K562 (cell line): ENCODE measurements at regions not wholly inside any gene's neighbourhood (a gene's known extent, or its start where the extent isn't known, plus 50 kb on each side); places are given as distances from the start of the nearest gene placed in this dataset.

Experiments used
- ATAC-seq: fragments of 200-7000 bp; cut with Tn5 transposase; 3 replicates; pipeline ENCODE4 v1.9.1; 2020; ENCODE audit warnings: moderate library complexity
- BruUV-seq: library from RNA; stranded (reverse); fragments of 400-500 nt; replicated peaks from 2 replicates; lab custom pipeline; 2021; lab: Mats Ljungman, UMichigan
- CTCF ChIA-PET: fragments of 300-600 bp; formaldehyde crosslinking; extraction: SDS; loops from one replicate; lab custom pipeline; 2021; ENCODE audit warnings: low intra/inter-chr PET ratio; lab: Yijun Ruan, JAX
- POLR2A ChIA-PET: fragments of 300-600, 350-650 bp; sonication (Branson Sonifier 250); formaldehyde crosslinking; extraction: SDS; loops from one replicate; lab custom pipeline; 2021; ENCODE audit warnings: antibody characterized with exemption, inconsistent platforms; lab: Yijun Ruan, JAX
- DNase-seq, 4 experiments: peaks; one replicate each; pipeline versions ENCODE4 v3.0.0 to v3.0.0-alpha.2; 2011 to 2018; ENCODE audit warnings: low spot score in 3 of 4, mixed read lengths in 3 of 4; ENCODE audit errors: extremely low read depth in 1 of 4
- FAIRE-seq: peaks from 2 replicates; lab custom pipeline; 2011; peaks lifted over from hg19 to GRCh38; lab: Jason Lieb, UNC
- H2AFZ ChIP-seq: 2 replicates; pipeline ENCODE4 v1.6.0; 2011; ENCODE audit warnings: low read depth, low read length, control low read depth, inconsistent platforms
- H3K27ac ChIP-seq: fragments of 200-600 bp; 3 replicates; pipeline ENCODE4 v1.8.0; 2011; ENCODE audit warnings: low read depth, mild to moderate bottlenecking, control low read depth, inconsistent platforms, low read length, moderate library complexity, mixed read lengths; ENCODE audit errors: extremely low read depth
- H3K27me3 ChIP-seq, 2 experiments: fragments of 300-600 bp in 1 of 2; 2 replicates in 1 of 2; 3 replicates in 1 of 2; pipeline versions ENCODE4 v1.6.0 to v1.8.0; 2011; ENCODE audit warnings: inconsistent platforms in 2 of 2, low read length in 2 of 2, mild to moderate bottlenecking in 1 of 2, mixed read lengths in 1 of 2, moderate library complexity in 1 of 2; ENCODE audit not compliant: control insufficient read depth in 2 of 2, insufficient read depth in 2 of 2
- H3K36me3 ChIP-seq: fragments of 300-600 bp; 3 replicates; pipeline ENCODE4 v1.8.0; 2011; ENCODE audit warnings: mild to moderate bottlenecking, low read length, inconsistent platforms; ENCODE audit not compliant: control insufficient read depth, insufficient read depth
- H3K4me1 ChIP-seq, 2 experiments: fragments of 200-600 bp in 1 of 2; replicated peaks in 1 of 2; 2 replicates in 1 of 2; 3 replicates in 1 of 2; pipeline versions ENCODE4 v1.5.1 to v1.8.0; 2011; ENCODE audit warnings: inconsistent platforms in 2 of 2, low read length in 2 of 2, mild to moderate bottlenecking in 1 of 2, mixed read lengths in 1 of 2, moderate library complexity in 1 of 2; ENCODE audit not compliant: control insufficient read depth in 2 of 2, insufficient read depth in 2 of 2
- H3K4me2 ChIP-seq: 2 replicates; pipeline ENCODE4 v1.6.1; 2011; ENCODE audit warnings: low read length, control low read depth, inconsistent platforms, mixed read lengths; ENCODE audit not compliant: insufficient read depth
- H3K4me3 ChIP-seq: fragments of 200-600 bp; sonication (generic), shearing (Covaris generic); 2 replicates; pipeline ENCODE4 v1.5.1; 2016; ENCODE audit warnings: control low read depth, inconsistent platforms
- H3K79me2 ChIP-seq: fragments of 200-600 bp; 3 replicates; pipeline ENCODE4 v1.8.0; 2011; ENCODE audit warnings: low read length, inconsistent platforms; ENCODE audit not compliant: control insufficient read depth, insufficient read depth
- H3K9ac ChIP-seq, 2 experiments: 2 replicates each; pipeline versions ENCODE4 v1.6.0 to v1.6.1; 2011; ENCODE audit warnings: low read depth in 2 of 2, low read length in 2 of 2, control low read depth in 1 of 2, inconsistent platforms in 1 of 2, mild to moderate bottlenecking in 1 of 2, mixed read lengths in 1 of 2; ENCODE audit not compliant: insufficient read depth in 1 of 2
- H3K9me1 ChIP-seq: one replicate; pipeline ENCODE4 v1.6.0; 2011; ENCODE audit warnings: inconsistent platforms, mild to moderate bottlenecking, low read length, moderate library complexity; ENCODE audit not compliant: control insufficient read depth, insufficient read depth
- H3K9me3 ChIP-seq: replicated peaks from 2 replicates; pipeline ENCODE4 v1.5.1; 2011; ENCODE audit warnings: low read depth, low read length, inconsistent platforms; ENCODE audit not compliant: control insufficient read depth, insufficient read depth
- H4K20me1 ChIP-seq: replicated peaks from 2 replicates; pipeline ENCODE4 v1.6.1; 2011; ENCODE audit warnings: low read length, inconsistent platforms, mixed read lengths; ENCODE audit not compliant: control insufficient read depth, insufficient read depth
- BRF1 ChIP-seq: IDR thresholded peaks from 3 replicates; pipeline ENCODE4 v1.6.1; 2011; ENCODE audit warnings: borderline replicate concordance, mild to moderate bottlenecking; ENCODE audit not compliant: insufficient read length; ENCODE audit errors: extremely low read depth
- CBFA2T3 ChIP-seq: fragments of 450-650 bp; IDR thresholded peaks from 2 replicates; pipeline ENCODE4 v1.6.1; 2017
- CBX3 ChIP-seq, 2 experiments: IDR thresholded peaks; 1 replicate in 1 of 2; 2 replicates in 1 of 2; pipeline ENCODE4 v1.6.1; 2012; ENCODE audit warnings: inconsistent platforms in 2 of 2, low read length in 2 of 2, borderline replicate concordance in 1 of 2, control low read depth in 1 of 2
- MED1 ChIP-seq: sonication (generic); formaldehyde crosslinking; IDR thresholded peaks from 2 replicates; pipeline ENCODE4 v1.8.1; 2023; ENCODE audit warnings: missing genetic modification reagents, borderline replicate concordance
- NFE2 ChIP-seq: IDR thresholded peaks from 2 replicates; pipeline ENCODE4 v1.6.1; 2014; ENCODE audit warnings: antibody characterized with exemption, low read depth
- NR3C1 ChIP-seq: sonication (generic); formaldehyde crosslinking; IDR thresholded peaks from 2 replicates; pipeline ENCODE4 v1.8.1; 2022; ENCODE audit warnings: missing genetic modification reagents
- NUFIP1 ChIP-seq: fragments of 450-650 bp; IDR thresholded peaks from 2 replicates; pipeline ENCODE4 v1.6.1; 2018; ENCODE audit not compliant: partially characterized antibody
- PHB ChIP-seq: fragments of 250-450 bp; sonication (Bioruptor Pico); IDR thresholded peaks from 2 replicates; pipeline ENCODE4 v1.5.0; 2021
- RBBP5 ChIP-seq: fragments of 200-600 bp; sonication (generic); IDR thresholded peaks from 2 replicates; pipeline ENCODE4 v1.6.1; 2012; ENCODE audit warnings: borderline replicate concordance, mild to moderate bottlenecking, low read length, control low read depth, inconsistent platforms; ENCODE audit not compliant: insufficient read depth, poor library complexity, severe bottlenecking
- TARDBP ChIP-seq: fragments of 450-650 bp; IDR thresholded peaks from 2 replicates; pipeline ENCODE4 v1.6.1; 2016
- TBP ChIP-seq: optimal IDR thresholded peaks from 2 replicates; pipeline ENCODE3; 2011; ENCODE audit warnings: low read depth, low read length, improper control_type of control experiment
- ZNF12 ChIP-seq: sonication (generic); formaldehyde crosslinking; IDR thresholded peaks from 2 replicates; pipeline ENCODE4 v1.4.0; 2020; ENCODE audit warnings: mild to moderate bottlenecking, missing genetic modification reagents
- ZNF239 ChIP-seq: fragments of 250-450 bp; sonication (Bioruptor Pico); IDR thresholded peaks from 2 replicates; pipeline ENCODE4 v1.4.0; 2020; ENCODE audit warnings: mild to moderate bottlenecking
- ZNF561 ChIP-seq: fragments of 450-650 bp; formaldehyde crosslinking; conservative IDR thresholded peaks from 2 replicates; pipeline ENCODE4 v1.4.0; 2020; ENCODE audit warnings: mild to moderate bottlenecking, moderate library complexity
- ZNF740 ChIP-seq, 3 experiments: fragments of 200-800 bp in 1 of 3; sonication (Bioruptor generic) in 1 of 3; sonication (generic) in 1 of 3; formaldehyde crosslinking in 1 of 3; IDR thresholded peaks; 2 replicates each; pipeline versions ENCODE4 v1.6.1 to v1.8.0; 2016 to 2022; ENCODE audit warnings: mild to moderate bottlenecking in 2 of 3, missing compliant biosample characterization in 2 of 3, missing genetic modification characterization in 2 of 3, missing genetic modification reagents in 1 of 3
- ZSCAN29 ChIP-seq: fragments of 450-650 bp; IDR thresholded peaks from 2 replicates; pipeline ENCODE4 v1.6.1; 2017
- WGBS: fragments of 100-300 bp; shearing (Covaris generic); methylation state at CpG from one replicate; pipeline ENCODE4 v1.1.6; 2016; ENCODE audit warnings: low coverage, mixed read lengths; ENCODE audit not compliant: insufficient coverage; ENCODE audit errors: missing lambda C conversion rate; 5-methylcytosine and 5-hydroxymethylcytosine counted together
- in situ Hi-C: fragments of 300-500 bp; cut with MboI; formaldehyde crosslinking; loops from 4 replicates; pipeline ENCODE4 v1.15.0; 2018; ENCODE audit warnings: inconsistent platforms, mixed read lengths
- intact Hi-C: fragments of 100-400 bp; cut with micrococcal nuclease; formaldehyde crosslinking; loops from 2 replicates; pipeline ENCODE4 v1.14.2; 2022

DNA sequence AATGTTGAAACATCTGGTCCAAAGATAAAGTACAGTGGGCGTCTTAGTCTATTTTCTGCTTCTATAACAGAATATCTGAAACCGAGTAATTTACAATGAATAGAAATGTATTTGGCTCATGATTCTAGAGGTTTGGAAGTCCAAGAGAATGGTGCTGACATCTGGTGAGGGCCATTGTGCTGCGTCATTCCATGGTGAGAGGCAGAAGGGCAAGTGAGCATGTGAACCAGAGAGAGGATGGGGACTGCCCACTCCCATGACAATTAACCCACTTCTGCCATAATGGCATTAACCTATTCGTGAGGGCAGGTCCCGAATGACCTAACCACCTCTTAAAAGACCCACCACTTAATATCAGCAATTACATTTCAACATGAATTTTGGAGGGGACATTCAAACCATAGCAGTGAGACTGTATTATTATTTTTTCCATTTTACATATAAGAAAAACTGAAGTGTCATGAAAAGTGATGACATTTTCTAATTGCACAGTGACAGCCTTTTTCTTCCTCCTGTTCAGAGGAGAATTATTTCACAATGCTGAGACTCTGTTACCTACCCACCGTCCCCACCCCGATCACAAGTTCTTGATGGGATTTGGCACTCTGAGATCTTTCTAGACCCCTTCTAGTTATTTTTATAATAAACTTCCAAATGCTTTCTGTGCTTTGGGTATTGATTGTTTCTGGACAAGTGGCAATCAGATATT, 238.8 kb downstream of the RPLP1 start:
- POLR2A ChIA-PET, result no interaction called here

DNA sequence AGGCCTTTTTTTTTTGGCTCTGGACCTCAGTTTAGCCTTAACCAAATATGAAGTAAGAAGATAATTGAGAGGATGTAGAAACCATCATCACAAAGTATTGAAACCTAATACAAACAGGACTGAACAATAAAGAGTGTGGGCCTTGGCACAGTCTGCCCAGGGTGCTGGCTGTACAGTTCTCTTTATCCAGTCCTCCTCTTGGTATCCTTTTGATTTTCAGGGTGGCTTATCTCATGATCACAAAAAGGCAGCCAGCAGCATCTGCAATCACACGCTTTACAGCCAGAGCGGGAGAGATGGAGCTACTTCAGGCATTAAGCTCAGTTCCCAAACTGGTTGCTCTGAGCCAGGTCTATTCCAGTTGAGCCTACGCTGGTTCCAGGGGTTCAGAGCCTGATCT, 239.7 kb downstream of the RPLP1 start:
- ChIA-PET POLR2A (no interaction called here), CTCF (no interaction called here)
- Histone ChIP-seq H3K27me3 (peaks cover 0 to 4% of the 10 kb centered on the region in 2 experiments; a peak in 1 of 5 replicates), H3K9me3 (no peaks in the 10 kb centered on the region), H3K36me3 (no peaks in the 10 kb centered on the region), H3K9me1 (no peaks in the 10 kb centered on the region), H2AFZ (no peak overlapping the region), H3K27ac (no peak overlapping the region), H3K4me2 (no peak overlapping the region), H3K9ac (no peak overlapping the region), H3K4me3 (no peak overlapping the region), H4K20me1 (no peaks in the 10 kb centered on the region), H3K4me1 (no peaks in the 10 kb centered on the region), H3K79me2 (no peaks in the 10 kb centered on the region)
- ATAC-seq, result no peak
- in situ Hi-C loops, result no loop called here
- FAIRE-seq, result no peak
- intact Hi-C loops, result no loop called here
- 0% methylated on average over 3 of the region's 3 CpGs for WGBS
- BruUV-seq, result no TSS peak
- no peak for DNase-seq
- no peak for TF ChIP-seq MED1
- TF ChIP-seq ZNF12, result no peak
- TF ChIP-seq CBX3 (IDR thresholded peaks at IDR 0.05; ENCODE audit: borderline replicate concordance in 1 of 2, low read length in 2 of 2), result no peak
- TF ChIP-seq CBFA2T3, result no peak
- TF ChIP-seq NR3C1 (CRISPR knock-in tag), result no peak
- TF ChIP-seq ZNF561 (CRISPR knock-in tag), result no peak
- no peak for TF ChIP-seq TARDBP
- TF ChIP-seq PHB (CRISPR knock-in tag), result no peak
- TF ChIP-seq ZNF740 (CRISPR knock-in tag; IDR thresholded peaks at IDR 0.05), result no peak
- no peak for TF ChIP-seq ZNF740 (tag; IDR thresholded peaks at IDR 0.05)
- no peak for TF ChIP-seq NUFIP1
- TF ChIP-seq TBP, result no peak
- no peak for TF ChIP-seq ZSCAN29
- no peak for TF ChIP-seq RBBP5

More for the DNA sequence above, 238.8 kb downstream of the RPLP1 start:
- H3K79me2 ChIP-seq, result no peaks in the 10 kb centered on the region
- H3K9me1 ChIP-seq, result no peaks in the 10 kb centered on the region
- FAIRE-seq, result no peak
- under 1% methylated on average over 7 of the region's 7 CpGs for WGBS
- H3K9ac ChIP-seq, result no peak overlapping the region
- H2AFZ ChIP-seq, result no peak overlapping the region
- in situ Hi-C loops (no loop called here), intact Hi-C loops (no loop called here)
- CTCF ChIA-PET, result no interaction called here
- H3K9me3 ChIP-seq, result no peaks in the 10 kb centered on the region
- H3K4me2 ChIP-seq, result no peak overlapping the region
- BruUV-seq, result no TSS peak
- TF ChIP-seq BRF1 (no peak), NFE2 (0 out of 2 replicates have a peak, but pooled peaks have one; percentile 14), ZNF239 (CRISPR knock-in tag) (no peak)
- no peak overlapping the region for H3K27ac ChIP-seq
- H3K4me1 ChIP-seq, result no peaks in the 10 kb centered on the region
- H3K4me3 ChIP-seq, result no peak overlapping the region
- no peak for ATAC-seq
- peaks cover 0 to under 1% of the 10 kb centered on the region in 2 experiments; a peak in 1 of 5 replicates for H3K27me3 ChIP-seq
- no peak for DNase-seq
- H4K20me1 ChIP-seq, result no peaks in the 10 kb centered on the region
- H3K36me3 ChIP-seq, result no peaks in the 10 kb centered on the region
